ENCODE measurements at regions not wholly inside any gene's neighbourhood (a gene's known extent, or its start where the extent isn't known, plus 50 kb on each side); places are given as distances from the start of the nearest gene placed in this dataset.

DNA sequence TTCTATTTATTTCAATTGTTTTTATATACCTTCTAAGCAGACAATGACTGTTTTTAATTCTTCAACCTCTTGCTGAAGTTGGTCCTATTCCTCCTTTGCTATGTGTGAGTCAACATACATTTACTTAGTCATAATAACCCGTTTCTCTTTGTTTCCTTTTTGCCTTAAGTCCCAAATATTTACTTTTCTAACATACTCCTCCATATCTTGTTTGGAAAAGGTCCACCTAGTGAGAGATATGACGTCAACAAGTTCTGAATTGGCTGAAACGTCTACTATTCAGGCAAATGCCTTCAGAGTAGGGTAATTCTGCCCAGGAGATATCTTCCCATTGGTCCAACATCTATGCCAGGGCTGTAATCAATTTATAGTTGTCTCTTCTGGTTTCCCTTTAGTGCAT, 179.3 kb upstream of the GEMIN8 start:
- H3K27ac ChIP-seq = no peak overlapping the region
- DNase-seq (ENCODE audit: low read depth, low spot score) = no peak
- no peak overlapping the region for H3K9ac ChIP-seq (ENCODE audit: insufficient read length)
- TF ChIP-seq POLR2AphosphoS5 (IDR thresholded peaks at IDR 0.05; ENCODE audit: borderline replicate concordance, low read depth, low read length) (no peak), EZH2 (IDR thresholded peaks at IDR 0.05) (no peak), FOXP2 (optimal IDR thresholded peaks at IDR 0.05; ENCODE audit: control extremely low read depth, extremely low read length, insufficient read depth) (no peak)
- H3K36me3 ChIP-seq (ENCODE audit: insufficient read depth, low read length) = no peaks in the 10 kb centered on the region
- no peaks in the 10 kb centered on the region for H3K9me3 ChIP-seq (ENCODE audit: low read depth, low read length)
- H3K4me3 ChIP-seq = no peak overlapping the region

DNA sequence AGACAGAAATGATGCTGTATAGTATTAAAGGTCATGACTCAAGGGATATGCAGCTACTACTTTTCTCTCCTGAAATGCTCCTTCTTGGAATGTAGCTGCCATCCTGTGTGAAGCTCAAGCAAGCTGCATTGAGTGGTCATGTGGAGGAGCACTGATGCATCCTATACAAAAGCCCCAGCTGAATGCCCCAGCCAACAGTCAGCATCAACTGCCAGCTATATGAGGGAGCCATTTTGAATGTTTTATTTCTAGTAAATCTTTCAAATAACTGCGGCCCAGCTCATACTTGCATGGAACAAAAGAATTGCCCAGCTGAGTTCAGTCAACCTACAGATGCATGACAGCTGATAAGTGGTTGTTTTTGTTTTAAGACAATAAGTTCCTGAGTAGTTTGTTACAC, 165.0 kb upstream of the GEMIN8 start:
- H3K27ac ChIP-seq = no peak overlapping the region
- no peaks in the 10 kb centered on the region for H3K9me3 ChIP-seq (ENCODE audit: low read depth, low read length)
- TF ChIP-seq POLR2AphosphoS5 (IDR thresholded peaks at IDR 0.05; ENCODE audit: borderline replicate concordance, low read depth, low read length) (no peak), EZH2 (IDR thresholded peaks at IDR 0.05) (no peak), FOXP2 (optimal IDR thresholded peaks at IDR 0.05; ENCODE audit: control extremely low read depth, extremely low read length, insufficient read depth) (no peak)
- H3K9ac ChIP-seq (ENCODE audit: insufficient read length) = no peak overlapping the region
- no peak for DNase-seq (ENCODE audit: low read depth, low spot score)
- no peak overlapping the region for H3K4me3 ChIP-seq
- no peaks in the 10 kb centered on the region for H3K36me3 ChIP-seq (ENCODE audit: insufficient read depth, low read length)

DNA sequence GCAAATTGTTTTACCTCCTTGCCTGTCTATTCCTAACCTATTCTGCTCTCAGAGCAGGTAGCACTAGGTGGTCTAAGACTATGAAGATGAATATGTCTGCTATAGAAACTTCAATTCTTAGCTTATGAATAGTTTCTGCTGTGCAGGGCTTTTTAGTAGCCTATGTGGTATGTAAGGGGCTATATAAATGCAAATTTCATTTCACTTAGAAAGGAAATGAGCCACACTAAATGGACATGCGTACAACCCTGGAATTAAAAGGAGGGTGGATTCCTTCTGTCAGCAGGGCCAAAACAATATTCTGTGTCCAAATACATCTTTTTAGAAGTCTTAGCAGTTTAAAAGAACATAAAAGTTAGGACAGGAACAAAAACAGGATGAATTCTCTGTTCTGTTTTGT, 163.9 kb upstream of the GEMIN8 start:
- no peak overlapping the region for H3K27ac ChIP-seq
- TF ChIP-seq EZH2 (IDR thresholded peaks at IDR 0.05) (no peak), FOXP2 (optimal IDR thresholded peaks at IDR 0.05; ENCODE audit: control extremely low read depth, extremely low read length, insufficient read depth) (no peak), POLR2AphosphoS5 (IDR thresholded peaks at IDR 0.05; ENCODE audit: borderline replicate concordance, low read depth, low read length) (no peak)
- DNase-seq (ENCODE audit: low read depth, low spot score) = no peak
- no peak overlapping the region for H3K9ac ChIP-seq (ENCODE audit: insufficient read length)
- H3K4me3 ChIP-seq = no peak overlapping the region
- H3K9me3 ChIP-seq (ENCODE audit: low read depth, low read length) = no peaks in the 10 kb centered on the region
- no peaks in the 10 kb centered on the region for H3K36me3 ChIP-seq (ENCODE audit: insufficient read depth, low read length)

DNA sequence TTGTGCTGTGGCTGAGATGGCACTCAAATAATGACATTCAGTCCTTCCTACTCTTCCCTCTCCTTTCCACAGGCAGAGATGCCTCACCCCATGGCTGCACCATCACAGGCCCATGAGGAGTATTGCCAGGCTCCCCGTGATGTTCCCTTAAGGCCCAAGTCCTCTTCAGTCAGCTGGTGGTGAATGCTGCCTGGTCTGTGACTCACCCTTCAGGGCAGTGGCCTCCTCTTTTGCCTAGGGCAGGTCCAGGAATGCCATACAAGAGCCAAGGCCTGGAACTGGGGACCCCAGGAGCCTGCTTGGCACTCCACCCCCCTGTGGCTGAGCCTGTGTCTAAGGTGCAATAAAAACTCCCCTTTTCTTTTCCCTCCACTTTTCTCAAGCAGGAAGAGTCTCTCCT, 144.2 kb upstream of the GEMIN8 start:
- Histone ChIP-seq H3K9ac (ENCODE audit: insufficient read length) (no peak overlapping the region), H3K36me3 (ENCODE audit: insufficient read depth, low read length) (no peaks in the 10 kb centered on the region), H3K27ac (no peak overlapping the region), H3K4me3 (no peak overlapping the region), H3K9me3 (ENCODE audit: low read depth, low read length) (no peaks in the 10 kb centered on the region)
- TF ChIP-seq POLR2AphosphoS5 (IDR thresholded peaks at IDR 0.05; ENCODE audit: borderline replicate concordance, low read depth, low read length) (no peak), EZH2 (IDR thresholded peaks at IDR 0.05) (no peak), FOXP2 (optimal IDR thresholded peaks at IDR 0.05; ENCODE audit: control extremely low read depth, extremely low read length, insufficient read depth) (no peak)
- DNase-seq (ENCODE audit: low read depth, low spot score) = no peak

DNA sequence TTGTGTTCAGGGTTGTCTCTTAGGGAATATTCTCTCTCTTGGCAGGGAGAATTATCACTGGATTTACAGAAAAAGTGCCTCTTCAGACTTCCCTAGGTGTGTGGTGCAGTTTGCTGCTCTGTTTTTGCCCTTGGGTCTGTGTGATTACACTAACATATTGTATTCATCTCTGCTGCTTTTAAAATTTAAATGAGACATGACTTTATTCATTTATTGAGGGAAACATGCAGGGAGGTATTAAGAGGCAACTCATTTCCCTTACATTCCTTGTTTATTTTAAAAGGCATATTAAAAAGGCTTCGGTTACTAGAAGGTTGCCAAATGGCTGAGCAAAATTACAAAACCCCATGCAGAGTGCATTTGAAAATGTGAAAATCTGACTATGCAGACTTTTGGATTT, 135.1 kb upstream of the GEMIN8 start:
- Histone ChIP-seq H3K36me3 (ENCODE audit: insufficient read depth, low read length) (no peaks in the 10 kb centered on the region), H3K27ac (no peak overlapping the region), H3K9me3 (ENCODE audit: low read depth, low read length) (no peaks in the 10 kb centered on the region), H3K4me3 (no peak overlapping the region), H3K9ac (ENCODE audit: insufficient read length) (no peak overlapping the region)
- no peak for DNase-seq (ENCODE audit: low read depth, low spot score)
- TF ChIP-seq POLR2AphosphoS5 (IDR thresholded peaks at IDR 0.05; ENCODE audit: borderline replicate concordance, low read depth, low read length) = no peak
- TF ChIP-seq FOXP2 (optimal IDR thresholded peaks at IDR 0.05; ENCODE audit: control extremely low read depth, extremely low read length, insufficient read depth) = no peak
- TF ChIP-seq EZH2 (IDR thresholded peaks at IDR 0.05) = no peak

DNA sequence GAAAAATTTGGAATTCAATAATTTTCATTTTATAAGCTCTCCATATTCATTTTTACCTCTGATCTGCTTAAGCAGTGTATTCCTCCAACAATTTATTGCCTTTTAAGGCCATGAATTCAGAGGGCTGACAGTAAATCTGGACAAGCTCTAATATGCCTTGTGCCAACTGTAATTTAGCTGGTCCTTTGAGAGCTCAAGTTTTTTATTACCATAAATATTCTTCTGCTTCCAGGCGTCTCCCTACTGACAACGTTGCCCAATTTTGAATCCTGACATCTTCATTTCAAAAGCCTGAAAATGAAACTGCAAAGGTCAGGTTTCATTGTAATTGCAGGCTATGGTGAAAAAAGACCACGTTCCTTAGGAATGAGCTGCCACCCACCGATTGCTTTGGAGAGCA, 95.8 kb upstream of the GEMIN8 start:
- Histone ChIP-seq H3K4me3 (no peak overlapping the region), H3K9me3 (ENCODE audit: low read depth, low read length) (no peaks in the 10 kb centered on the region), H3K36me3 (ENCODE audit: insufficient read depth, low read length) (no peaks in the 10 kb centered on the region), H3K9ac (ENCODE audit: insufficient read length) (no peak overlapping the region), H3K27ac (no peak overlapping the region)
- DNase-seq (ENCODE audit: low read depth, low spot score) = no peak
- TF ChIP-seq FOXP2 (optimal IDR thresholded peaks at IDR 0.05; ENCODE audit: control extremely low read depth, extremely low read length, insufficient read depth) = no peak
- TF ChIP-seq EZH2 (IDR thresholded peaks at IDR 0.05) = no peak
- TF ChIP-seq POLR2AphosphoS5 (IDR thresholded peaks at IDR 0.05; ENCODE audit: borderline replicate concordance, low read depth, low read length) = no peak

DNA sequence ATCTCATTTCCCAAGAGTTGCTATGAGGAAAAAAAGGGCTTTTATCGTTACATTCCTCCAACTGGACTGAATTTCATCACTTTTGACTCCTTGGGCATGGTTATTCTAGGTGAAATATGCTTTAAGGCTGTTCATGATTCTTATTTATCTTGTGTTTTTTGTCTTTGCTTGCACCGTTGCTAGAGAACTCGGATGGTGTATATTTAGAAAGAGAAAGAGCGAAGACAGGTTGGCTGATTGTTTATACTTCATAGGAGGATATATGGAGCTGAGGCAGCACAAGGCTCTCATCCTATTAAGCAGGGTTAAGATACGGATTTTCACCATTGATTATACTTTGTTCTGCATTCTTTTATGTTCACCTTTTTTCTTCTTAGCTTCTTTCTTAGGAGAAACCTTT, 94.9 kb upstream of the GEMIN8 start:
- TF ChIP-seq FOXP2 (optimal IDR thresholded peaks at IDR 0.05; ENCODE audit: control extremely low read depth, extremely low read length, insufficient read depth) (no peak), POLR2AphosphoS5 (IDR thresholded peaks at IDR 0.05; ENCODE audit: borderline replicate concordance, low read depth, low read length) (no peak), EZH2 (IDR thresholded peaks at IDR 0.05) (no peak)
- no peak for DNase-seq (ENCODE audit: low read depth, low spot score)
- Histone ChIP-seq H3K27ac (no peak overlapping the region), H3K4me3 (no peak overlapping the region), H3K36me3 (ENCODE audit: insufficient read depth, low read length) (no peaks in the 10 kb centered on the region), H3K9me3 (ENCODE audit: low read depth, low read length) (no peaks in the 10 kb centered on the region), H3K9ac (ENCODE audit: insufficient read length) (no peak overlapping the region)

DNA sequence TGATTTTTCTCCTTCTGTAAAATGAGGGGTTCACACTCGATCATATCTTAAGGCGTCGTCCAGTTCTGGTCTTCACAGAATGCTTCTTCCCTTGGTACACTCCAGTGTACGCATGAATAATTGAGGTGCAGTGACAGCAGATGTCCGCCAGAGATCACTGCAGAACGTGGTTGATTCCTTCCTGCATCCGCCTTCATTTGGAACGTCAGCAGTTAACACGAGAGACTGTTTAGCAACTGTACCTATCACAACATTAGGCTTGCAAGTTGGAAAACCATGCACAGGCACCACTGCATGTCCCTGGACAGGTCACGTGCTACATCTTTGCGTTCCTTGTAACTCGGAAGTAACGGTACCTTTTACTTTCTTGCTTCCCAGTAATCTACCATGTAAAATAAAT, 66.0 kb upstream of the GEMIN8 start:
- Histone ChIP-seq H3K4me3 (no peak overlapping the region), H3K9me3 (ENCODE audit: low read depth, low read length) (no peaks in the 10 kb centered on the region), H3K27ac (no peak overlapping the region), H3K36me3 (ENCODE audit: insufficient read depth, low read length) (no peaks in the 10 kb centered on the region), H3K9ac (ENCODE audit: insufficient read length) (no peak overlapping the region)
- peak; percentile 20 for DNase-seq (ENCODE audit: low read depth, low spot score)
- TF ChIP-seq EZH2 (IDR thresholded peaks at IDR 0.05) (no peak), POLR2AphosphoS5 (IDR thresholded peaks at IDR 0.05; ENCODE audit: borderline replicate concordance, low read depth, low read length) (no peak), FOXP2 (optimal IDR thresholded peaks at IDR 0.05; ENCODE audit: control extremely low read depth, extremely low read length, insufficient read depth) (no peak)

DNA sequence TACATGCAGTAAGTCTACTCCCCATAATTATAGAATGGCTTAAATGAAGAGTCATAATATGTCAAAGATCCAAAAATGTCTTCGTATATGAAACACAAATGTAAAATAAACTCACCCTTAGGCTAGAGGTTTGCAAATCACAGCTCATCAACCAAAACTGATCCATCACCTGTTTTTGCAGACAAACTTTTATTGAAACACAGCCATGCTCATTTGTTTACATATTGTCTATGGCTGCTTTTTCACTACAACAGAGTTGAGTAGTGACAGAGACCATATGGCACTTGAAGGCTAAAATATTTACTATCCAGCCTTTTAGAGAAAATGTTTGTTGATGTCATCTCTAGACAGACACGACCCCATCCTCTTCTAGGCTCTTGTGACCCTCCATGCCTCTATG, 64.5 kb upstream of the GEMIN8 start:
- no peaks in the 10 kb centered on the region for H3K36me3 ChIP-seq (ENCODE audit: insufficient read depth, low read length)

More for the DNA sequence above, 64.5 kb upstream of the GEMIN8 start:
- Histone ChIP-seq H3K9ac (ENCODE audit: insufficient read length) (no peak overlapping the region), H3K4me3 (no peak overlapping the region), H3K27ac (no peak overlapping the region), H3K9me3 (ENCODE audit: low read depth, low read length) (no peaks in the 10 kb centered on the region)
- no peak for DNase-seq (ENCODE audit: low read depth, low spot score)
- TF ChIP-seq POLR2AphosphoS5 (IDR thresholded peaks at IDR 0.05; ENCODE audit: borderline replicate concordance, low read depth, low read length) = no peak
- no peak for TF ChIP-seq EZH2 (IDR thresholded peaks at IDR 0.05)
- TF ChIP-seq FOXP2 (optimal IDR thresholded peaks at IDR 0.05; ENCODE audit: control extremely low read depth, extremely low read length, insufficient read depth) = no peak
